HG03175 (cell line): ENCODE measurements at regions not wholly inside any gene's neighbourhood (a gene's known extent, or its start where the extent isn't known, plus 50 kb on each side); places are given as distances from the start of the nearest gene placed in this dataset.

Experiments
- ATAC-seq: cut with Tn5 transposase; IDR thresholded peaks from one replicate; pipeline ENCODE4 v1.9.1; 2021; ENCODE audit warnings: mild to moderate bottlenecking, moderate library complexity; ENCODE audit not compliant: unreplicated experiment

DNA sequence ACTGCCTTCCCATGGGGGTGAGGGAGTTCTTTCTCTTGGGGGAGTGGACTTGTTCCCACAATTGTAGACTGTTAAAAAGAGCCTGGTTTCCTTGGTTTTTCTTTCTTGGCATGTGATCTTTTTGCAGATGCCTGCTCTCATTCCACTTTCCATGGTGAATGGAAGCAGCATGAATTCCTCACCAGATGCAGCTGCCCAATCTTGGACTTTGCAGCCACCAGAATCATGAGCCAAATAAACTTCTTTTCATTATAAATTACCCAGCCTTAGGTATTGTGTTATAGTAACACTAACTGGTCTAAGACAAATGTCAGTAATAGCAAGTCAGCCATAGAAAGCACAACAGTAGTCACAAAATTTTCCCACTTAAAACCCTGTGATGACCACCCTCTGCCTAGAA is 260.5 kb upstream of the THBS1 start:
- ATAC-seq: no peak

DNA sequence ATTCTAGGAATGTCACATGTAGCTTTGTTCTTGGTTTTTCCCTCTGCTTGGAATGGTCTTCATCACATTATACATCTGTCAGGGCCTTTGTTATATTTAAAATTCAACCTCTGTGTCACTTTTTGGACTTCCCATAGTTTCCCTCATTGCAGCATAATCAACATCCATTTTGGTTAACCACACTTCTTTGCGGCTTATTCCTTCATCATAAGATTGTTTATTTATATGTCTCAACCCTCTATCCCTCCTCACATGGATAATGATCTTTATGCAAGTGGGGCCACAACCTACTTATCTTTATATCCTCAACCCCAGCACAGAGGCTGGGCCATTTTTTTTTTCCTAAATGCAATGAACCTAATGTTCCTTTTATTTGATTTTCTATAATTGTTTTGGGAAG is 260.0 kb upstream of the THBS1 start:
- ATAC-seq: no peak

DNA sequence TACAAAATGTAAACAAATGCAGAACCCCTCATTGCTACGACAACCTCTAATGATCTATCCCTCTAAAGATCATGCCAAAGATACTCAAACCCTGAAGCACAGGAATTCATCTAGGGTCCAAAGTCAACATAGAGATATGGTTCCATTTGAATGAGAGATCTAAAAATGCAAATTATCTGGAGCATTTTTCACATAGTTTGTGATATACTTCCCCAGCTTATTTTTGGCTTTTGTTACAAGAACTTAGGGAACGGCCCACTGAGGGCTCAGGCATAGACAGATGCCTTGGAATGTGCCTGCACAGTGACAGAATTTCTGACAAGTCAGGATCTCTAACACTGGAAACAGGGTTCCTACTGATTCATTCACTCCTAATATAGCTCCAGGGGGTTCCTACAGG is 258.9 kb upstream of the THBS1 start:
- no peak for ATAC-seq

DNA sequence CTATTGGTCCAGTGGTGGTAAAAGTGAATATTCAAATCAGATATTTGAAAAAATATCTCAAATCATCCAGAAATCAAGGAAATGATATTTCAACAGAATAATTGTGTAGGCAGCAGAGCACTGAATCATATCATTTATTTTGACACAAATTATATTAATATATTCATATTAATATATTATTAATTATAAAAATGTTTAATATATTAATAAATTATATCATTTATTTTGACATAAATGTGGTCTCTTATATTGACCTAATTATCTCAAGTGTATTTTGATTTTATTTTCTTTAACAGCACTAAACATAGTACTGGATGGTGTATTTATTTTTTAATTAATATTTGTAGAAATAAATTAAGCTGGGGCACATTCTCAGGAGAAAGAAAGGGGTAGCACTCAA is 257.7 kb upstream of the THBS1 start:
- no peak for ATAC-seq

DNA sequence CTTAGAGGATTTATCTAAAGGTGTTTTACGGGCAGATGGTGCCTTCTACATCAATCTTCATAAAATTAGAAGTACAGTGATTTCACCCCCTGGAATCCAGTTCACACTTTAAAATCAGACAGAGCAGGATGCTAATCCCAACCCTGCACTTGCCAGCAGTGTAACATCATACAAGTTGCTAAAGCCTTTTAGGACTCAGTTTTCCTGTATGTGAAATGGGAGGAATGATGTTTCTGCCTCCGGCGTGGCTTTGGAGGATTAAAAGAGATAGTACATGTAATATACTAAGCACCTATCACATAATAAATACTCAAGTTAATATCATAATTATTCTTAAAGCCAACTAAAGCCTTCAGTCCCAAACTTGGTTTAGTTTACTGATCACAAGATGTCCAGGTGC is 257.2 kb upstream of the THBS1 start:
- no peak for ATAC-seq

DNA sequence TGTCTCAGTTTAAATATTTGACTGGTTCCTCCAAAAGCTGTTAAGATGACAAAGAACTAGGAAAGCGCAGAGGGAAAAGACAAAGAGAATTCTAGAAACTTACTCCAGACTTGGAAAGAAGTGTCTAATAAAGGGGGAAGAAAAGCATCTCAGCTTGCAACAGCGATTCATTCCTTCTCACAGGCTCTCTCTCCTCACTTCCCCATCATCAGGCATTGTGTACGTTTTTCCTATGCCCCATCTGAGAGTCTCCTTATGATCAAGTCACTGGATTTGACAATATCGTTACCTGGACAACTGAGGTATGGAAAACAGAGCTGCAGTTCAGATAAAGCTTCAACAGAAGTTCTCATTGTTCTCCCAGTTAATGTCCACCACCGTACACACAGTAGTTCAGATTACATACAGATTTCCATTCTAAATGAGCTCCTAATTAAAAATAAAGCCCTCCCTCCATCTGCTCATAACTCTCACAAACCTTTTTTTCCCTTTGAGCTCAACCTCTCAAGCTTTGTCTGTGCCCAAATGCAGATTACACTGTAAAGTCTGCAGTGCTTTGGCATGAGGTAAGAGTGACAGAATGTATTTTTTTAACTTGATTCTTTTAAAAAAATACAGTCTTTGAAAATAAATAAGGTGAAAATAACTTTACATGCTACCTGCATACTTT is 254.4 kb upstream of the THBS1 start:
- ATAC-seq: no peak

DNA sequence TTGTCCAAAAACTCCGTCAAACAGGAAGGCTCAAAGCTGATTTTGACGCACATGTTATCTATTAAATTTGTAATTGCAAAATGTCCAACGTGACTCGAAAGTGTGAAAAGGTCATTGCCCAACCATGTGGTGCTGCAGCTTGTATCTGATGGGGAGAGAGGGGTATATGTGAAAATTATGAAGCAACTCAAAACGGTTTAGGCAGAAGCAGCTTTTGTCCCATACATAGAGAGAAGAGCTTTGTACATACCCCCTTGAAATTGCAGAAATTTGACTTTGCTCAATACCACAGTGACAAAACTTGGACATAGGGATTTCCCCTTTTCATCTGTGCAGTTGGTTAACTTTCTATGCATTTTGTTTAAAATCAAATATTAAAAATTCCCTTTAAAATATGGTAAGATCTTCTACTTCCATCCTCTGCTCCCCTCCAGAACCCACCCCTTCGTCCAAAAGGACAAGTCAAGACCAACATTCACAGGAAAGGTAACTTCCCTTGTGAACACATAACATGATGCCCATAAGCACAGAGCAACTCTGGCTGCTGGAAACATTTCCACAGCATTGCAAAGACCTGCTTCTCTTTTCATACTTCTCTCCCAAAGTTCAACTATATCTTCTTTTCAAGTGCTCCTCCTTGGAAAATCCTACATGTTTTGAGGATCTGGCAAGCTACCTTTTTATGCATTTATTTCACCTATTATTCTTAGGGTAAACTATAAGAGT is 253.7 kb upstream of the THBS1 start:
- no peak for ATAC-seq

DNA sequence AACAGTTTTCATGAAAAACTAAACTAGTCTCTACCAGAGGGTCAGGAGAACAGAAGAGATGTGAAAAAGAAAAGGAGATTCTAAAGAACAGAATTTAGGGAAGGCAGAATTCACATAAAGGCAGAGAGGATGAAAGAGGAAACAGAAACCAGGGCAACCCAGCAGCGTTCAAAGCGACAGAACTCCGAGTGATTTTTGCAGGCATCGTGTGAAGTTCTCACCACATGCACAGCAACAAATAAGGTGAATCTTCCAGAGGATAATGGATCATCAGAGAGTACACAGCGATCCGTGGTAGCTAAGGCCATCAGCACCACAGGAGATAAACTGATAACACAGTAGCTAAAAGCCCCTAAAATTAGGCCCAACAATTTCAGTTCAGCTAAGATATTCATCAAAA is 250.8 kb upstream of the THBS1 start:
- no peak for ATAC-seq

DNA sequence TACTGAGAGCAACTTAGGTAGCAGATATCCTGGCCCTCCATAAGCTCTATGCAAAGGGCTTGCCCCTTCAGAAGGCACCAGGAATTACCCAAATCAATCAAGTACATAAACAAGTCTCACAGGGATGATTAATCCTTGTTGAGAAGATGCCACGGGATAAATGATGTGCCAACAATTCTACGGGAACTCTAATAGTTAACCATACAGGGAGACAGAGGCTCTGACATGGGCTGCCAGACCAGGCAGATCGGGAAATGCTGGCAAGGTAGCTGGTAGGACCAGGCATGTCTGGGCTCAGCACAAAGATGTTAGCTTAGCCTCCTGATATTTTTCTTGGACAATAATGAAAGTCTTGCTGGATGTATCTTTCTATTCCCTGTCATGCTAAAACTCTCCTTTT is 249.3 kb upstream of the THBS1 start:
- no peak for ATAC-seq

DNA sequence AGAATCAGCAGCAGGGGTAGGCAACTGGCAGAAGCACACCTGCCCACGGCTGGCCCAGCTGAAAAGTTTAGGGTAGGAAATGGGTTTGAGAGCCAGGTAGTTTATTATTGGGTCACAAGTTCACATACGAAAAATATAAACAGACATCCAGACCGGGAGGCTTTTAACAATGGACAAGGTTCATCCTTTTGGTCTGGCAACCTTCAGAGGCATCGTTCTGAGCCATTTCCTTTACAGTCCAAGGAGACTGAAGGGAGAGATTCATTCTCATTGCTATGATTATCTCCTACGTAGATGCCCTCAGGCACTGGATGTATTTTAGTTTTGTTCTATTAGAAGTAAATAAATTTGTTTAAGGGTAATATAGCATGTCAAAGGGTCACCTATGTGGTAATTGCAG is 248.0 kb upstream of the THBS1 start:
- ATAC-seq: no peak

DNA sequence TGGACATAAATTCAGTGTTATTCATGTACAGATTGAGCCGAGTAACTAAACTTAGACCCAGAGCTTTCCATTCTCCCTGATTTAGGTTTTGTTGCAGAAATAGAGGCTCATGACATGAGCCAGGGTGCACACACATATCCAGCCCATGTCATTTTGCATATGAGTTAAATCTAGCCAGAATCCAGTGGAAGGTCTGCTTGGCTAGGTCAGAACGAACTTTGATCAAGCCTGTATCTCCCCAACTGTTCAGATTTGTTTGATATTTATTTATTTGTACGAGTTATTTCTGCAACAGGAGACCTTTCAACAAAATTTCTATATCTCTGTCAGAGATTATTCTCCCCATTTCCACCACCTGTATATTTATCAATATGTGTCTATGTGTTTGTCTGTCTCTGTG is 247.5 kb upstream of the THBS1 start:
- no peak for ATAC-seq

DNA sequence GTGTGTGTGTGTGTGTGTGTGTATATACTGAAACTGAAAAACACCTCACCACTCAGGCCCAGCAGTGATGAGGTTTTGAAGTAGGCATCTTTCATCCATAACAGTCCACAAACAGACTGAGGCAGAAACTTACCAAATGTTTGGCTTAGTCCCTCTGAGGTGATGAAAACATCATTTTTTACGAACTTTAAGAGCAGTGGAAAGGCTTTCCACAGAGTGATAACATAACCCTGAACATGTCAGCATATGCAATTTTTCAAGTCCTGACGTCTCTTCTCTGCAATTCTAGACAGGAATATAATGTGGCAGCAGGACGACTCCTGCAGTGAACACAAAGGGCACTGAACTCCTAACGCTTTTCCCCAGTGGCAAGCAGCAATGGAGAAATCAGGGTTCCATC is 247.0 kb upstream of the THBS1 start:
- no peak for ATAC-seq

DNA sequence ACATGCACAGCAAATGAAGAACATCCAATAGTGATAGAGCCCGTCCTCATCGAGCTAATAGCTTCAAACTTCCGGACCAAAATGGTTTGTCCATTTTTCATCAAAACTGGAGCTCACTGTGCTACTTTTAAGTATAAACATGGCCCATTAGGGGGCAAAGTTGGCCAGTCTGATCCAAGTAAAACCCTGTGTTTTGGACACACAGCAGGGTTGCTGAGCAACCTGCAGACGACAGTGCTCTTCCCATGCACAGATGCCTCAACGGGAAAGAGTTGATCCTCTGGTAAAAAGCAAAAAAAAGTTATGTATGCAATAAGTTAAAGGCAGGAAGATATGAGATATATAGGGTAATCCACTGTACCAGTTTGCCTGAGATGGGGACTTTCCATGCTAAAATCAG is 244.0 kb upstream of the THBS1 start:
- ATAC-seq: no peak

DNA sequence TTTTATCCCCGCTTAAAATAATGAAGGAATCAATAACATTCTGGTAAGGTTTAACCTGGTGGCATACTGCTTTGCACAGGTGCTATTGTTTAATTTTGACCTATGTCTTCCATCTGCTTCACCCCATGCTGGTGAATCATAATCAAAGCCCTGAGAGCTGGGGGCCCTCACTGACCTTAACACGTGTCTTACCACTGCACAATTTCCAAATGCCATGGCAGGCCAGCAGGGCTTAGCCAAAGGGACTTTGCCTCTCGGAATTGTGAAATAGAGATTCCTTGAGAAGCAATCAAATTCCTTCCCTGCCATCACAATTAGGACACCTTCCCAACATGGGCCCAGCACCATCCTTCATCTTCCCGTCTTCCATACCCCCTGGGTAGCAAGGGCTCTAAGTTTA is 242.6 kb upstream of the THBS1 start:
- no peak for ATAC-seq

DNA sequence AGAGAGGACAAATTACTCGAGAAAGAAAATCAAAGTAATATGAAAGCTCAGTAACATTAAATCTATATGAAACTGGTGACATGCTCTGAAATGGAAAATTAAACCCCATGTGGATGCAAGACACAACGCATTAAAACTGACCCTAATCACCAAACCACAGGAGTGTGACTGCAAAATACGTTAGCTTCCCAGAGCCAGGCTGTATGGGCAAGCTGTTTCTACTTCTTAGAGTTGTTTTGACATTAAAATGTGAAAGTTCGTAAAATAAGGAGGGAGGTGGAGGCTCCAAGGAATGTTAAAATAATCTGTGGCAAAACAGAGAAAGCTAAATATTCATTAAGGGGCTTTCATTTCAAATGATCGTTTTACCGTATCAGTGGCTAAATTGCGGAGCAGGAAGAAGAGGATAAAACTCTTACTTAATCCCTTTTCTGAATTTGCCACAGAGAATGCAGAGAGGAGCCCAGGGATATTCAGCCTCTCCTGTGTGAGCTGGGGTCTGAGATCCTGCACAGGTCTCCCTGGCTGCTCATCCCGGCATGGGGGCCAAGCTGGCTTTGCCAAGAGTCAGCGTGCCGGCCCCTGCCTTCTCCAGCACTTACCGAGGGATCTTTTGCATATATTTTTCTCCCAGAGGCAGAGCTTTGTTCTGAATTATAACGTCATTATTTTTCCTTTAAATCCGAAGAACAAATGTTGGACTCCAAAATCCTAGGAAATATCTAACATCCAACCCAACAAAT is 239.8 kb upstream of the THBS1 start:
- ATAC-seq: no peak

DNA sequence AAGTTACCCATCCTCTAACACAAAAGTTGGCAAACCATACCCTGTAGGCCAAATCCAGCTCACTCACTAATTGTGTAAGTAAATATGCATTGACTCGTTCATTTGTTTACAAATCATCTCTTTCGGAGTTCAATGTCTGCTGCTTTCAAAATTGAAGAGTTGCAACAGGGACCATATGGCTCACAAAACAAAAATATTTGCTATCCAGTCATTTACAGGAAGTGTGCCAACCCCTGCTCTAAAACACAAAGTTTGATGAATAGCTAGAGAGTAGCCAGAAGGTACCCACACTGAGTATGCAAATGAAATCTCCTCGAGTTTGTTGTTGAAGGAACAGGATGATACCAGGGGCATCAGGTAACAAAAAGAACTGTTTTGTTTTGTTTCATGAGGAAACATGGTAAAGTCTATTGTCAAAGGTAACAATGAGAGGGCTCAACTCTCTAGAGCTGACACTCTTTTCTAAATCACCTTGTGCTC is 236.2 kb upstream of the THBS1 start:
- ATAC-seq: no peak

DNA sequence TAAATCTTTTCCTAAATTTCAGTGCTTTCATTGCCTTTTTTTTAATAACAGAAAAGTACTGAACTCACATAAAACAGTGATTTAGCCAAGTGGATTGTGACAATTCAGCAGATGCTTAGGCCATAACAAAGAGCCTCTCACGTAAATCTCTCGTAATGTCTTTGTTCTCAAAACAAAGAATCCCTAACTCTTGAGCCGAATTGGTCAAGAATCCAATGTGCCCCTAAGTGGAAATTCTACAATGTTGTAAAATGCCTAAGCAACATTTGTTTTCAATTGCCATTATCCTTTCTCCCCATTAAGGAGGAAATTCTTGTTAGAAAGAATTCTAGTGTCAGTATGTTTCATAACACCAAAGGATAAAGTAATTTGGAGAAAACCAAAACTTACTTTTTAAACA is 235.7 kb upstream of the THBS1 start:
- no peak for ATAC-seq

DNA sequence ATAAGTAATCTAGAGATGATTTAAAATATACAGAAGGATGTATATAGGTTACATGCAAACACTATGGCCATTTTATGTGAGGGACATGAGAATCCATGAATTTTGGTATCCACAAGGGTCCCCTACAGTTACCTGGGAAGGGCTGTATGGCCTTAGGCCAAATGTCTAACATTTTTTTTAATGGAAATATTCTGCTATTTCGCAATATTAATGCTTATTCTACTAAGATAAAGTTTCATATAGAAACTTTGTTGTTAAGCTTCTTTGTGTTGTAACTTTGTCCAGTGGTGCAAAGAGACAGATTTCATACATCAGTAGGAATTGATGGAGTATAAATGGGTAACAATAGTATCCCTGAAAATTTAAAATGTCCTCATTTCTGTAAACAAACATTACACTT is 233.4 kb upstream of the THBS1 start:
- ATAC-seq: no peak

DNA sequence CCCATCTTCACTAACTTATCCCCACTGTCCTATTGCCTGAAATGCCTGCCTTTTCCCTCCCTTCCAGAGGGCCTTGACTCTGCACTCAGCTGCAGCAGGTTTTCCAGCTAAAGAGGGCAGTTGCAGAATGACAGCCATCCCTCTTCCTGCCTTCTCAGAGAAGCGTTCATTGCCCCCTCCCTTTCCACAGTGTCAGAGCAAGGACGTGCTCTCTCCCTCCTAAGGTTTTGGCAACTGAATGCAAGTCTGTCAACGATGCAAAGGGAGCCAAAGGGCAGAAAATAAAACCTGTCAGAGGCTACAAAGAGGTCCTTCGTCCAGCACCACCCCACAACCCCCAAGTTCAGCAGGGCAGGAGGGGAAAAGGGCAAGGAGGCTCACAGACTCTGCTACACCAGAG is 230.1 kb upstream of the THBS1 start:
- no peak for ATAC-seq

DNA sequence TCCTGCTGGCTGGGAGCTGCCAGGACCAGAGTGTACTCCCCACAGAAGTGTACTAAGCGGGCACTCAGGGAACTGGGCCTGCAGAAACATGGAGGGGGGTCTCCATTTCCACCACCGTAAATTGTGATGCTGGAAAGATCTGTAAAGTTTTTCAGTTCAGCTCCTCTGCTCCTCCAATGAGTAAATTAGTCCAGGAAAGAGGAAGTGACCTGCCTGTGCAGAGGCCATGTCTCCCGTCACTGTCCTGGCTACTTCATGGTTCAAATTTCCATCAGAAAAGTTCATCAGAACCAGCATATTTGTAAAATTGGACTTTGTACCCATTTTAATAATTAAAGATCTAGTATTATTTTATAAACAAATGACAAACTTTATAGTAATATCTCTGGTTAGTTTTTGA is 226.7 kb upstream of the THBS1 start:
- no peak for ATAC-seq

DNA sequence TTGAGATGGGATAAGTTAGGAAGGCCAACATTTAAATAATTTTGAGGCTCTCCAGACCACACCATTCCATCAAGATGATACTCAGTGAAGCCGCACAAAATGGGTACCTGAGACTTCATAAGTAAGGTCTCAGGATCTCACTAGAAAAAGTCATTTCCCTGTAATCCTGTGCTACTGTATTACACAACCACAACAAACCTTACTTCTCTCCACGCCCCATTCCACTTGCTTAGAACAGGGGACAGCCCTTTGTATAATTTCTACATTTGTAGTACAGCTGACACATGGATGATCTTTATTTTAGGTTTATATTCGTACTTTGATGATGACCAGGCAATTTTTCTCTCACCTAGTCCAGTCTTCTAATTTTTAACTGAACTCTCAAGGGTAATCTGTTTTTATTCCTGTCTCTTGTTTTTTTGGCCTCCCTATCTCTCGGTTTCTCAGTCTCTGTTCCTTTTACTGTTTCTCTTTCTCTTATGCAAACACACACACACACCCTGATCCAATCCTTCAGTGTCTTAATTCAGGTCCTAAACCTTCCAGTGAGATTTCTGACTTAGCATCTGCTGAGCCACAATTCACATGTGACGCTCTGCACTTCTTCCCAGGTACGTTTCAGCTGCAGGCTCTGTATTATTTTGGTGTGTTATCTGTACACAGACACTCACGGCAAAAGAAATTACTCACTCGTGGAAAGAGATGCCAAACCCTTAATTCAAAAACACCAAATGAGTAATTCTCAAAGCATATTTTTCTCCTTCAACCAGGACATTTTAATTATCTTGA is 223.2 kb upstream of the THBS1 start:
- ATAC-seq: no peak
